Glomerular visceral epithelial cell (primary cell): ENCODE measurements at regions not wholly inside any gene's neighbourhood (a gene's known extent, or its start where the extent isn't known, plus 50 kb on each side); places are given as distances from the start of the nearest gene placed in this dataset.
"Not testable (repeated sequence)": the region's sequence is repeated elsewhere in the genome, so short reads cannot be mapped to it uniquely, and the experiment has no call there.

Experiments used
- DNase-seq: peaks from one replicate; pipeline ENCODE4 v3.0.0-alpha.2; 2016; ENCODE audit errors: extremely low spot score

GRCh38 chr13:103692442-103692841 is 626.2 kb upstream of the SLC10A2 start:
- DNase-seq = no peak

- DNase-seq = no peak
Observed at GRCh38 chr13:103676329-103676728, 610.1 kb upstream of the SLC10A2 start.

- DNase-seq = no peak
Observed at GRCh38 chr13:103671547-103671946, 605.3 kb upstream of the SLC10A2 start.

GRCh38 chr13:103663996-103664395 is 597.8 kb upstream of the SLC10A2 start:
- DNase-seq = no peak

- DNase-seq = no peak
Observed at GRCh38 chr13:103656311-103656710, 590.1 kb upstream of the SLC10A2 start.

GRCh38 chr13:103640606-103641005 is 574.4 kb upstream of the SLC10A2 start:
- DNase-seq = no peak

GRCh38 chr13:103639326-103639725 is 573.1 kb upstream of the SLC10A2 start:
- no peak for DNase-seq

GRCh38 chr13:103638706-103639105 is 572.5 kb upstream of the SLC10A2 start:
- DNase-seq = no peak

- no peak for DNase-seq
Observed at GRCh38 chr13:103634066-103634465, 567.8 kb upstream of the SLC10A2 start.

- no peak for DNase-seq
Observed at GRCh38 chr13:103625194-103625593, 559.0 kb upstream of the SLC10A2 start.

- DNase-seq = no peak
Observed at GRCh38 chr13:103618151-103618550, 551.9 kb upstream of the SLC10A2 start.

GRCh38 chr13:103615771-103616170 is 549.6 kb upstream of the SLC10A2 start:
- no peak for DNase-seq

GRCh38 chr13:103614761-103615160 is 548.5 kb upstream of the SLC10A2 start:
- no peak for DNase-seq

- no peak for DNase-seq
Observed at GRCh38 chr13:103607995-103608394, 541.8 kb upstream of the SLC10A2 start.

- no peak for DNase-seq
Observed at GRCh38 chr13:103605546-103606326, 539.5 kb upstream of the SLC10A2 start.

GRCh38 chr13:103599870-103600269 is 533.7 kb upstream of the SLC10A2 start:
- DNase-seq = not testable (repeated sequence)

- no peak for DNase-seq
Observed at GRCh38 chr13:103598671-103599070, 532.5 kb upstream of the SLC10A2 start.

GRCh38 chr13:103573446-103573845 is 507.2 kb upstream of the SLC10A2 start:
- no peak for DNase-seq

- no peak for DNase-seq
Observed at GRCh38 chr13:103568314-103568713, 502.1 kb upstream of the SLC10A2 start.

GRCh38 chr13:103557878-103558277 is 491.7 kb upstream of the SLC10A2 start:
- DNase-seq = no peak

GRCh38 chr13:103556681-103557080 is 490.5 kb upstream of the SLC10A2 start:
- no peak for DNase-seq

- no peak for DNase-seq
Observed at GRCh38 chr13:103547914-103548313, 481.7 kb upstream of the SLC10A2 start.

GRCh38 chr13:103546271-103546670 is 480.1 kb upstream of the SLC10A2 start:
- no peak for DNase-seq

- no peak for DNase-seq
Observed at GRCh38 chr13:103542648-103543047, 476.4 kb upstream of the SLC10A2 start.
